SK-N-SH treated with all-trans-retinoic acid at 6 μM for 48 hours (cell line): ENCODE measurements at regions not wholly inside any gene's neighbourhood (a gene's known extent, or its start where the extent isn't known, plus 50 kb on each side); places are given as distances from the start of the nearest gene placed in this dataset.

ENCODE experiments used
- ATAC-seq: fragments of 200-7000 bp; cut with Tn5 transposase; 3 replicates; pipeline ENCODE4 v1.9.1; 2020; ENCODE audit warnings: mild to moderate bottlenecking, moderate library complexity
- ARNTL ChIP-seq: fragments of 450-650 bp; formaldehyde crosslinking; IDR thresholded peaks from 2 replicates; pipeline ENCODE4 v1.5.0; 2020; ENCODE audit warnings: low read depth, mild to moderate bottlenecking, moderate library complexity, borderline replicate concordance
- BACH2 ChIP-seq: fragments of 250-450 bp; sonication (Bioruptor Pico); IDR thresholded peaks from 2 replicates; pipeline ENCODE4 v1.9.0; 2021; ENCODE audit warnings: mild to moderate bottlenecking, borderline replicate concordance
- CSDC2 ChIP-seq: fragments of 250-450 bp; sonication (Bioruptor Pico); IDR thresholded peaks from 2 replicates; pipeline ENCODE4 v1.5.0; 2020; ENCODE audit warnings: mild to moderate bottlenecking, moderate library complexity
- ESRRG ChIP-seq: fragments of 250-450 bp; sonication (Bioruptor Pico); IDR thresholded peaks from 2 replicates; pipeline ENCODE4 v1.6.1; 2021; ENCODE audit warnings: mild to moderate bottlenecking
- GLIS3 ChIP-seq: fragments of 250-450 bp; sonication (Bioruptor Pico); IDR thresholded peaks from 2 replicates; pipeline ENCODE4 v1.5.0; 2020; ENCODE audit warnings: mild to moderate bottlenecking, moderate library complexity
- ISL1 ChIP-seq: fragments of 250-450 bp; sonication (Bioruptor Pico); IDR thresholded peaks from 2 replicates; pipeline ENCODE4 v2.1.2; 2022; ENCODE audit warnings: mild to moderate bottlenecking, moderate library complexity
- OSR1 ChIP-seq: fragments of 250-450 bp; sonication (Bioruptor Pico); IDR thresholded peaks from 2 replicates; pipeline ENCODE4 v1.8.0; 2022; ENCODE audit warnings: moderate library complexity, mild to moderate bottlenecking, inconsistent platforms
- PPARA ChIP-seq: fragments of 250-450 bp; sonication (Bioruptor Pico); IDR thresholded peaks from 2 replicates; pipeline ENCODE4 v1.5.0; 2020; ENCODE audit warnings: mild to moderate bottlenecking, borderline replicate concordance
- RARB ChIP-seq: fragments of 250-450 bp; sonication (Bioruptor Pico); IDR thresholded peaks from 2 replicates; pipeline ENCODE4 v1.8.0; 2021; ENCODE audit warnings: mild to moderate bottlenecking, moderate library complexity
- SNAI2 ChIP-seq: fragments of 250-450 bp; sonication (Bioruptor Pico); IDR thresholded peaks from 2 replicates; pipeline ENCODE4 v1.5.0; 2020; ENCODE audit warnings: mild to moderate bottlenecking, moderate library complexity
- TCF4 ChIP-seq: fragments of 250-450 bp; sonication (Bioruptor Pico); IDR thresholded peaks from 2 replicates; pipeline ENCODE4 v1.8.0; 2021; ENCODE audit warnings: mild to moderate bottlenecking, moderate library complexity, borderline replicate concordance
- TOX ChIP-seq: fragments of 250-450 bp; sonication (Bioruptor Pico); IDR thresholded peaks from 2 replicates; pipeline ENCODE4 v1.8.0; 2021; ENCODE audit warnings: mild to moderate bottlenecking, moderate library complexity, borderline replicate concordance
- TSHZ2 ChIP-seq: fragments of 250-450 bp; sonication (Bioruptor Pico); IDR thresholded peaks from 2 replicates; pipeline ENCODE4 v1.5.0; 2020; ENCODE audit warnings: mild to moderate bottlenecking, moderate library complexity
- ZC3H10 ChIP-seq: fragments of 250-450 bp; sonication (Bioruptor Pico); IDR thresholded peaks from 2 replicates; pipeline ENCODE4 v1.5.1; 2021; ENCODE audit warnings: mild to moderate bottlenecking, moderate library complexity
- ZFP3 ChIP-seq: fragments of 250-450 bp; sonication (Bioruptor Pico); IDR thresholded peaks from 2 replicates; pipeline ENCODE4 v1.5.0; 2020; ENCODE audit warnings: mild to moderate bottlenecking, moderate library complexity
- ZFP30 ChIP-seq: fragments of 450-650 bp; formaldehyde crosslinking; IDR thresholded peaks from 2 replicates; pipeline ENCODE4 v1.5.0; 2022; ENCODE audit warnings: mild to moderate bottlenecking, moderate library complexity
- ZNF565 ChIP-seq: fragments of 450-650 bp; formaldehyde crosslinking; conservative IDR thresholded peaks from 2 replicates; pipeline ENCODE4 v1.5.0; 2020; ENCODE audit warnings: low read depth, mild to moderate bottlenecking, moderate library complexity
- ZNF70 ChIP-seq: fragments of 450-650 bp; formaldehyde crosslinking; IDR thresholded peaks from 2 replicates; pipeline ENCODE4 v1.5.0; 2020; ENCODE audit warnings: mild to moderate bottlenecking, moderate library complexity
- ZNF8 ChIP-seq: fragments of 450-650 bp; formaldehyde crosslinking; IDR thresholded peaks from 2 replicates; pipeline ENCODE4 v1.5.0; 2020; ENCODE audit warnings: mild to moderate bottlenecking, moderate library complexity
- TF ChIP-seq, protein P1 (sequence below): fragments of 250-450 bp; sonication (Bioruptor Pico); IDR thresholded peaks from 2 replicates; pipeline ENCODE4 v1.5.1; 2021; ENCODE audit warnings: mild to moderate bottlenecking, moderate library complexity
- TF ChIP-seq, protein P2 (sequence below): fragments of 250-450 bp; sonication (Bioruptor Pico); IDR thresholded peaks from 2 replicates; pipeline ENCODE4 v1.8.0; 2020; ENCODE audit warnings: mild to moderate bottlenecking, moderate library complexity, borderline replicate concordance
- TF ChIP-seq, protein P3 (sequence below): fragments of 250-450 bp; sonication (Bioruptor Pico); IDR thresholded peaks from 2 replicates; pipeline ENCODE4 v1.8.0; 2021; ENCODE audit warnings: low read depth, mild to moderate bottlenecking, moderate library complexity, borderline replicate concordance
- TF ChIP-seq, protein P4 (sequence below): fragments of 250-450 bp; sonication (Bioruptor Pico); IDR thresholded peaks from 2 replicates; pipeline ENCODE4 v1.5.1; 2020; ENCODE audit warnings: low read depth, mild to moderate bottlenecking, moderate library complexity

GRCh38 chr13:37385956-37386670, 212.5 kb downstream of the POSTN start:
- peak; percentile 40; the same call in 1 of the 3 replicates for ATAC-seq
- TF ChIP-seq, protein P1, sequence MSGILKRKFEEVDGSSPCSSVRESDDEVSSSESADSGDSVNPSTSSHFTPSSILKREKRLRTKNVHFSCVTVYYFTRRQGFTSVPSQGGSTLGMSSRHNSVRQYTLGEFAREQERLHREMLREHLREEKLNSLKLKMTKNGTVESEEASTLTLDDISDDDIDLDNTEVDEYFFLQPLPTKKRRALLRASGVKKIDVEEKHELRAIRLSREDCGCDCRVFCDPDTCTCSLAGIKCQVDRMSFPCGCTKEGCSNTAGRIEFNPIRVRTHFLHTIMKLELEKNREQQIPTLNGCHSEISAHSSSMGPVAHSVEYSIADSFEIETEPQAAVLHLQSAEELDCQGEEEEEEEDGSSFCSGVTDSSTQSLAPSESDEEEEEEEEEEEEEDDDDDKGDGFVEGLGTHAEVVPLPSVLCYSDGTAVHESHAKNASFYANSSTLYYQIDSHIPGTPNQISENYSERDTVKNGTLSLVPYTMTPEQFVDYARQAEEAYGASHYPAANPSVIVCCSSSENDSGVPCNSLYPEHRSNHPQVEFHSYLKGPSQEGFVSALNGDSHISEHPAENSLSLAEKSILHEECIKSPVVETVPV: no peak
- no peak for TF ChIP-seq ZNF8 (CRISPR knock-in tag)
- no peak for TF ChIP-seq PPARA (CRISPR knock-in tag)
- TF ChIP-seq ARNTL: no peak
- TF ChIP-seq SNAI2 (CRISPR knock-in tag): no peak
- TF ChIP-seq ZC3H10 (CRISPR knock-in tag): no peak
- TF ChIP-seq ESRRG (CRISPR knock-in tag): no peak

- ATAC-seq: no peak
- TF ChIP-seq TSHZ2 (CRISPR knock-in tag) (no peak), BACH2 (CRISPR knock-in tag) (no peak), RARB (CRISPR knock-in tag) (no peak), GLIS3 (CRISPR knock-in tag) (no peak), ZFP30 (CRISPR knock-in tag) (no peak), ZNF70 (no peak), CSDC2 (no peak), ZNF8 (CRISPR knock-in tag) (no peak)
- TF ChIP-seq, protein P2, sequence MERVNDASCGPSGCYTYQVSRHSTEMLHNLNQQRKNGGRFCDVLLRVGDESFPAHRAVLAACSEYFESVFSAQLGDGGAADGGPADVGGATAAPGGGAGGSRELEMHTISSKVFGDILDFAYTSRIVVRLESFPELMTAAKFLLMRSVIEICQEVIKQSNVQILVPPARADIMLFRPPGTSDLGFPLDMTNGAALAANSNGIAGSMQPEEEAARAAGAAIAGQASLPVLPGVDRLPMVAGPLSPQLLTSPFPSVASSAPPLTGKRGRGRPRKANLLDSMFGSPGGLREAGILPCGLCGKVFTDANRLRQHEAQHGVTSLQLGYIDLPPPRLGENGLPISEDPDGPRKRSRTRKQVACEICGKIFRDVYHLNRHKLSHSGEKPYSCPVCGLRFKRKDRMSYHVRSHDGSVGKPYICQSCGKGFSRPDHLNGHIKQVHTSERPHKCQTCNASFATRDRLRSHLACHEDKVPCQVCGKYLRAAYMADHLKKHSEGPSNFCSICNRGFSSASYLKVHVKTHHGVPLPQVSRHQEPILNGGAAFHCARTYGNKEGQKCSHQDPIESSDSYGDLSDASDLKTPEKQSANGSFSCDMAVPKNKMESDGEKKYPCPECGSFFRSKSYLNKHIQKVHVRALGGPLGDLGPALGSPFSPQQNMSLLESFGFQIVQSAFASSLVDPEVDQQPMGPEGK (CRISPR knock-in tag): no peak
- TF ChIP-seq, protein P3, sequence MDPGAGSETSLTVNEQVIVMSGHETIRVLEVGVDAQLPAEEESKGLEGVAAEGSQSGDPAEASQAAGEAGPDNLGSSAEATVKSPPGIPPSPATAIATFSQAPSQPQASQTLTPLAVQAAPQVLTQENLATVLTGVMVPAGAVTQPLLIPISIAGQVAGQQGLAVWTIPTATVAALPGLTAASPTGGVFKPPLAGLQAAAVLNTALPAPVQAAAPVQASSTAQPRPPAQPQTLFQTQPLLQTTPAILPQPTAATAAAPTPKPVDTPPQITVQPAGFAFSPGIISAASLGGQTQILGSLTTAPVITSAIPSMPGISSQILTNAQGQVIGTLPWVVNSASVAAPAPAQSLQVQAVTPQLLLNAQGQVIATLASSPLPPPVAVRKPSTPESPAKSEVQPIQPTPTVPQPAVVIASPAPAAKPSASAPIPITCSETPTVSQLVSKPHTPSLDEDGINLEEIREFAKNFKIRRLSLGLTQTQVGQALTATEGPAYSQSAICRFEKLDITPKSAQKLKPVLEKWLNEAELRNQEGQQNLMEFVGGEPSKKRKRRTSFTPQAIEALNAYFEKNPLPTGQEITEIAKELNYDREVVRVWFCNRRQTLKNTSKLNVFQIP (CRISPR knock-in tag): no peak
These were observed 213.3 kb downstream of the POSTN start for GRCh38 chr13:37385248-37385647.

DNA sequence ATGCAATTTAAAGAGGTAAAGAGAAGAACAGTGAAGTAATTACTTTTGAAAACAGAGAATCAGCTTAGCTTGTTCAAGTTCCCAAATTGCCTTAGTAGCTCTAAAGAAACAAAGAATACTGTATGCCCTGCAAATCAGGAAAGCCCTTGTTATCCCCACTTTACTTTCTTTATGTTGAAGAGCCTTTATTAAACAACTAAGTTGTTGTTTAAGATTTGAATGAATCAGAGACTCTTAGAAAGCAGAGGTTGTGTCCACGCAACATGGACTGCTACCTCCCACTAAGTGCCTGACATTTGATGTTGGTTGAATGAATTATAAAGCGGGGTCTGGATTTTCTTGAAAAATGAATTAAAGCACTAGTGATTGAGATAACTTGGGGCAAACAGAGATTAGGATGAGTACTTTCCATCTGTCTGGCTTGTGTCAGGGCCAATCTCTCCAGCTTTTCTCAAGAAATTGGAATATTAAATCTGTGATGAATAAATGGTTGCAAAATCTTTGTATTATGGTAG, 214.7 kb downstream of the POSTN start:
- TF ChIP-seq ZNF565 (CRISPR knock-in tag) (no peak), TOX (CRISPR knock-in tag) (no peak), RARB (CRISPR knock-in tag) (no peak), GLIS3 (CRISPR knock-in tag) (no peak), ZNF8 (CRISPR knock-in tag) (no peak), TCF4 (CRISPR knock-in tag) (no peak), ZC3H10 (CRISPR knock-in tag) (no peak), ISL1 (no peak)
- no peak for ATAC-seq

DNA sequence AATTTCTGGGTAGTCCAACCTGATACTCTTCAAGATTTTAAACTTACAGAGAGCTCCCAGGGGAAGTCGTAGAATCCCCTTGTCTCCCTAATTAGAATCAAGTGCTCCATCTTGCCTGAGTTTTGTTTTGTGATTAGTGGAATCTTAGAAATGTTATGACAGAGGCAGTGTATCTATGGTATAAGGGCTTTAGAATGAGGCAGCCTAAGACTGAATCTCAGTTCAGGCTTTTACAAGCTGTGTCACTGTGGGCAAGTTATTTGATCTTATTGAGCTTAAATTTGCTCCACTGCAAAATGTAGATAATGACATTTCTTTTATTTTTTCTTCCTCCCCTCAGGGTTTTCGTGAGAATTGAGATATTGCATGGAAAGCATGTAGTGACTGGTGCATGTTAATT, 215.5 kb downstream of the POSTN start:
- peak; percentile 40; the same call in 1 of the 3 replicates for ATAC-seq
- TF ChIP-seq TCF4 (CRISPR knock-in tag) (no peak), ESRRG (CRISPR knock-in tag) (no peak), ZC3H10 (CRISPR knock-in tag) (no peak), SNAI2 (CRISPR knock-in tag) (no peak), PPARA (CRISPR knock-in tag) (no peak), TOX (CRISPR knock-in tag) (no peak), ZFP3 (no peak), BACH2 (CRISPR knock-in tag) (no peak), ISL1 (no peak), OSR1 (no peak), ZNF8 (CRISPR knock-in tag) (no peak), ZNF565 (CRISPR knock-in tag) (no peak)
- TF ChIP-seq, protein P3 (CRISPR knock-in tag): no peak
- TF ChIP-seq, protein P4, sequence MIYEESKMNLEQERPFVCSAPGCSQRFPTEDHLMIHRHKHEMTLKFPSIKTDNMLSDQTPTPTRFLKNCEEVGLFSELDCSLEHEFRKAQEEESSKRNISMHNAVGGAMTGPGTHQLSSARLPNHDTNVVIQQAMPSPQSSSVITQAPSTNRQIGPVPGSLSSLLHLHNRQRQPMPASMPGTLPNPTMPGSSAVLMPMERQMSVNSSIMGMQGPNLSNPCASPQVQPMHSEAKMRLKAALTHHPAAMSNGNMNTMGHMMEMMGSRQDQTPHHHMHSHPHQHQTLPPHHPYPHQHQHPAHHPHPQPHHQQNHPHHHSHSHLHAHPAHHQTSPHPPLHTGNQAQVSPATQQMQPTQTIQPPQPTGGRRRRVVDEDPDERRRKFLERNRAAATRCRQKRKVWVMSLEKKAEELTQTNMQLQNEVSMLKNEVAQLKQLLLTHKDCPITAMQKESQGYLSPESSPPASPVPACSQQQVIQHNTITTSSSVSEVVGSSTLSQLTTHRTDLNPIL (CRISPR knock-in tag): no peak
